WI38 (cell line): ENCODE measurements at regions not wholly inside any gene's neighbourhood (a gene's known extent, or its start where the extent isn't known, plus 50 kb on each side); places are given as distances from the start of the nearest gene placed in this dataset.

ENCODE experiments used
- H3K4me3 ChIP-seq: 2 replicates; pipeline ENCODE4 v1.5.1; 2011; ENCODE audit warnings: low read depth, mild to moderate bottlenecking, control low read depth, low read length
- CTCF ChIP-seq: IDR thresholded peaks from 2 replicates; pipeline ENCODE4 v1.5.1; 2012; ENCODE audit warnings: low read depth, mild to moderate bottlenecking, control low read depth, low read length

GRCh38 chr2:128797533-128797932 lies 478.9 kb upstream of the HS6ST1 start:
- H3K4me3 ChIP-seq = no peak overlapping the region

GRCh38 chr2:128797937-128798336 lies 479.3 kb upstream of the HS6ST1 start:
- no peak for TF ChIP-seq CTCF

More at GRCh38 chr2:128797533-128797932, 478.9 kb upstream of the HS6ST1 start:
- TF ChIP-seq CTCF = no peak

GRCh38 chr2:128798502-128799283 lies 480.0 kb upstream of the HS6ST1 start:
- H3K4me3 ChIP-seq = no peak overlapping the region
- TF ChIP-seq CTCF = no peak

More at GRCh38 chr2:128797937-128798336, 479.3 kb upstream of the HS6ST1 start:
- no peak overlapping the region for H3K4me3 ChIP-seq

GRCh38 chr2:128799284-128799552 lies 480.6 kb upstream of the HS6ST1 start:
- TF ChIP-seq CTCF = no peak
- H3K4me3 ChIP-seq = no peak overlapping the region

- TF ChIP-seq CTCF = no peak
- H3K4me3 ChIP-seq = no peak overlapping the region
Measured at GRCh38 chr2:128799730-128800129, 481.1 kb upstream of the HS6ST1 start.

- no peak overlapping the region for H3K4me3 ChIP-seq
- TF ChIP-seq CTCF = no peak
Measured at GRCh38 chr2:128801576-128801975, 482.9 kb upstream of the HS6ST1 start.

GRCh38 chr2:128803222-128803621 lies 484.6 kb upstream of the HS6ST1 start:
- H3K4me3 ChIP-seq = no peak overlapping the region
- TF ChIP-seq CTCF = no peak
